Gastroesophageal sphincter (tissue), 4 donors: ENCODE measurements at regions not wholly inside any gene's neighbourhood (a gene's known extent, or its start where the extent isn't known, plus 50 kb on each side); places are given as distances from the start of the nearest gene placed in this dataset.

Experiments
- ATAC-seq: fragments of 150-250 bp; one replicate; pipeline ENCODE4 v1.9.1; 2016; ENCODE audit warnings: mild to moderate bottlenecking, moderate library complexity
- H3K27ac ChIP-seq, 4 donors: fragments of 200-600 bp; sonication (generic) in 3 of 4; 1 replicate in 3 of 4; 2 replicates in 1 of 4; pipeline ENCODE4 v1.5.1; 2016 to 2019
- H3K27me3 ChIP-seq: fragments of 200-600 bp; sonication (generic); one replicate; pipeline ENCODE4 v1.5.1; 2019
- H3K36me3 ChIP-seq, 2 donors: fragments of 200-600 bp; sonication (generic); one replicate each; pipeline ENCODE4 v1.5.1; 2019; ENCODE audit warnings: control low read depth in 1 of 2
- H3K4me1 ChIP-seq, 3 donors: fragments of 200-600 bp; sonication (generic); 1 replicate in 2 of 3; 2 replicates in 1 of 3; pipeline ENCODE4 v1.5.1; 2016 to 2019; ENCODE audit warnings: control low read depth in 2 of 3
- H3K4me3 ChIP-seq, 2 donors: fragments of 200-600 bp; sonication (generic); one replicate each; pipeline ENCODE4 v1.5.1; 2019; ENCODE audit warnings: mild to moderate bottlenecking in 1 of 2, moderate library complexity in 1 of 2
- H3K9me3 ChIP-seq, 3 donors: fragments of 200-600 bp; sonication (generic); one replicate each; pipeline ENCODE4 v1.5.1; 2017 to 2019; ENCODE audit warnings: control low read depth in 2 of 3
- CTCF ChIP-seq, 4 experiments: fragments of 200-600 bp in 2 of 4; fragments of 450-650 bp in 2 of 4; sonication (generic) in 1 of 4; IDR thresholded peaks; one replicate each; pipeline ENCODE4 v1.5.1; 2017 to 2019; ENCODE audit warnings: antibody characterized with exemption in 4 of 4, mild to moderate bottlenecking in 2 of 4, moderate library complexity in 2 of 4
- EP300 ChIP-seq: sonication (generic); formaldehyde crosslinking; IDR thresholded peaks from one replicate; pipeline ENCODE4 v1.6.1; 2017; ENCODE audit warnings: antibody characterized with exemption, mild to moderate bottlenecking
- POLR2A ChIP-seq, 2 donors: fragments of 450-650 bp; IDR thresholded peaks; one replicate each; pipeline ENCODE4 v1.6.1; 2017; ENCODE audit warnings: antibody characterized with exemption in 2 of 2, mild to moderate bottlenecking in 2 of 2, moderate library complexity in 1 of 2
- POLR2AphosphoS5 ChIP-seq: sonication (generic); formaldehyde crosslinking; IDR thresholded peaks from one replicate; pipeline ENCODE4 v1.6.1; 2017; ENCODE audit warnings: antibody characterized with exemption
- WGBS, 2 donors: methylation state at CpG; one replicate each; pipeline ENCODE4 v1.1.5; 2018; ENCODE audit warnings: low coverage in 1 of 2; 5-methylcytosine and 5-hydroxymethylcytosine counted together

GRCh38 chr15:95284492-95284891 lies 1046.0 kb upstream of the NR2F2 start:
- Histone ChIP-seq H3K27me3 (no peaks in the 10 kb centered on the region), H3K36me3 (no peaks in the 10 kb centered on the region), H3K27ac (peak overlapping the region in 1 of 4 donors; percentile 21), H3K9me3 (no peaks in the 10 kb centered on the region), H3K4me1 (peaks cover 0 to 22% (median 4%) of the 10 kb centered on the region in 3 donors), H3K4me3 (no peak overlapping the region)
- WGBS, 2 donors = 83 to 100% methylated on average over 4 of the region's 4 CpGs
- TF ChIP-seq POLR2A (IDR thresholded peaks at IDR 0.05) = no peak
- no peak for TF ChIP-seq EP300
- no peak for TF ChIP-seq POLR2AphosphoS5
- no peak for TF ChIP-seq CTCF (IDR thresholded peaks at IDR 0.05)
- no peak for ATAC-seq

GRCh38 chr15:95284933-95285421 lies 1045.5 kb upstream of the NR2F2 start:
- Histone ChIP-seq H3K27ac (peak overlapping the region in 1 of 4 donors; percentile 21), H3K36me3 (no peaks in the 10 kb centered on the region), H3K4me3 (no peak overlapping the region), H3K4me1 (peaks cover 0 to 18% (median 0%) of the 10 kb centered on the region in 3 donors), H3K9me3 (no peaks in the 10 kb centered on the region), H3K27me3 (no peaks in the 10 kb centered on the region)
- TF ChIP-seq POLR2AphosphoS5 (no peak), CTCF (IDR thresholded peaks at IDR 0.05) (no peak), POLR2A (IDR thresholded peaks at IDR 0.05) (no peak), EP300 (no peak)
- 25 to 34% methylated on average over 3 of the region's 3 CpGs for WGBS, 2 donors
- ATAC-seq = no peak

- Histone ChIP-seq H3K36me3 (no peaks in the 10 kb centered on the region), H3K4me3 (no peak overlapping the region), H3K4me1 (peaks cover 0 to 18% (median 0%) of the 10 kb centered on the region in 3 donors), H3K27ac (peak overlapping the region in 2 of 4 donors; percentile 36 to 43), H3K9me3 (no peaks in the 10 kb centered on the region), H3K27me3 (no peaks in the 10 kb centered on the region)
- WGBS, 2 donors = 62 to 65% methylated on average over 7 to 10 of the region's 10 CpGs
- no peak for ATAC-seq
- TF ChIP-seq CTCF (IDR thresholded peaks at IDR 0.05) = no peak
- TF ChIP-seq POLR2A (IDR thresholded peaks at IDR 0.05) = no peak
- no peak for TF ChIP-seq POLR2AphosphoS5
- TF ChIP-seq EP300 = no peak
Observed at GRCh38 chr15:95286352-95286880, 1044.1 kb upstream of the NR2F2 start.

- no peak for TF ChIP-seq POLR2A (IDR thresholded peaks at IDR 0.05)
- ATAC-seq = peak; percentile 16
- Histone ChIP-seq H3K36me3 (no peaks in the 10 kb centered on the region), H3K9me3 (no peaks in the 10 kb centered on the region), H3K27me3 (no peaks in the 10 kb centered on the region), H3K4me3 (no peak overlapping the region), H3K27ac (peak overlapping the region in 2 of 4 donors; percentile 36 to 43), H3K4me1 (peaks cover 0 to 18% (median 0%) of the 10 kb centered on the region in 3 donors)
- WGBS, 2 donors = 71 to 86% methylated on average over 5 of the region's 9 CpGs
Observed at GRCh38 chr15:95287720-95288103, 1042.8 kb upstream of the NR2F2 start.

GRCh38 chr15:95288626-95289025 lies 1041.9 kb upstream of the NR2F2 start:
- Histone ChIP-seq H3K4me3 (no peak overlapping the region), H3K27ac (no peak overlapping the region), H3K36me3 (no peaks in the 10 kb centered on the region), H3K9me3 (no peaks in the 10 kb centered on the region), H3K4me1 (peaks cover 0 to 18% (median 0%) of the 10 kb centered on the region in 3 donors), H3K27me3 (no peaks in the 10 kb centered on the region)
- no peak for ATAC-seq
- TF ChIP-seq EP300 (no peak), CTCF (IDR thresholded peaks at IDR 0.05) (no peak), POLR2AphosphoS5 (no peak), POLR2A (IDR thresholded peaks at IDR 0.05) (no peak)
- 88 to 94% methylated on average over 1 of the region's 1 CpG for WGBS, 2 donors
